GM21367 (cell line): ENCODE measurements at regions not wholly inside any gene's neighbourhood (a gene's known extent, or its start where the extent isn't known, plus 50 kb on each side); places are given as distances from the start of the nearest gene placed in this dataset.
A peak's percentile ranks its signal among the peaks of the same experiment; 100 is the strongest.

ENCODE experiments used
- ATAC-seq: cut with Tn5 transposase; IDR thresholded peaks from one replicate; pipeline ENCODE4 v1.9.1; 2021; ENCODE audit not compliant: unreplicated experiment

- no peak for ATAC-seq
These were observed 357.8 kb upstream of the RGMB start for GRCh38 chr5:98415663-98416062.

GRCh38 chr5:98416541-98416940 is 356.9 kb upstream of the RGMB start:
- no peak for ATAC-seq

- no peak for ATAC-seq
These were observed 353.6 kb upstream of the RGMB start for GRCh38 chr5:98419825-98420224.

- ATAC-seq: no peak
These were observed 348.6 kb upstream of the RGMB start for GRCh38 chr5:98424681-98425450.

GRCh38 chr5:98425640-98426039 is 347.8 kb upstream of the RGMB start:
- ATAC-seq: no peak

GRCh38 chr5:98428806-98429205 is 344.7 kb upstream of the RGMB start:
- ATAC-seq: peak; percentile 62

GRCh38 chr5:98432378-98432777 is 341.1 kb upstream of the RGMB start:
- ATAC-seq: no peak

- no peak for ATAC-seq
These were observed 340.4 kb upstream of the RGMB start for GRCh38 chr5:98433022-98433421.

GRCh38 chr5:98433673-98434072 is 339.8 kb upstream of the RGMB start:
- no peak for ATAC-seq

GRCh38 chr5:98436667-98437066 is 336.8 kb upstream of the RGMB start:
- ATAC-seq: no peak

- ATAC-seq: no peak
These were observed 331.0 kb upstream of the RGMB start for GRCh38 chr5:98442448-98442847.

GRCh38 chr5:98443881-98444280 is 329.6 kb upstream of the RGMB start:
- no peak for ATAC-seq

- no peak for ATAC-seq
These were observed 320.2 kb upstream of the RGMB start for GRCh38 chr5:98453296-98453695.

- no peak for ATAC-seq
These were observed 319.1 kb upstream of the RGMB start for GRCh38 chr5:98454407-98454806.

- ATAC-seq: no peak
These were observed 318.6 kb upstream of the RGMB start for GRCh38 chr5:98454904-98455303.

GRCh38 chr5:98455665-98456064 is 317.8 kb upstream of the RGMB start:
- ATAC-seq: no peak

GRCh38 chr5:98458004-98458403 is 315.5 kb upstream of the RGMB start:
- ATAC-seq: no peak

- ATAC-seq: no peak
These were observed 314.7 kb upstream of the RGMB start for GRCh38 chr5:98458726-98459125.

- no peak for ATAC-seq
These were observed 312.9 kb upstream of the RGMB start for GRCh38 chr5:98460536-98460935.

- no peak for ATAC-seq
These were observed 312.0 kb upstream of the RGMB start for GRCh38 chr5:98461485-98461884.

- no peak for ATAC-seq
These were observed 310.2 kb upstream of the RGMB start for GRCh38 chr5:98463222-98463621.

GRCh38 chr5:98463676-98464075 is 309.8 kb upstream of the RGMB start:
- no peak for ATAC-seq

GRCh38 chr5:98464737-98465330 is 308.6 kb upstream of the RGMB start:
- ATAC-seq: peak; percentile 82
